ENCODE measurements at regions not wholly inside any gene's neighbourhood (a gene's known extent, or its start where the extent isn't known, plus 50 kb on each side); places are given as distances from the start of the nearest gene placed in this dataset.

DNA sequence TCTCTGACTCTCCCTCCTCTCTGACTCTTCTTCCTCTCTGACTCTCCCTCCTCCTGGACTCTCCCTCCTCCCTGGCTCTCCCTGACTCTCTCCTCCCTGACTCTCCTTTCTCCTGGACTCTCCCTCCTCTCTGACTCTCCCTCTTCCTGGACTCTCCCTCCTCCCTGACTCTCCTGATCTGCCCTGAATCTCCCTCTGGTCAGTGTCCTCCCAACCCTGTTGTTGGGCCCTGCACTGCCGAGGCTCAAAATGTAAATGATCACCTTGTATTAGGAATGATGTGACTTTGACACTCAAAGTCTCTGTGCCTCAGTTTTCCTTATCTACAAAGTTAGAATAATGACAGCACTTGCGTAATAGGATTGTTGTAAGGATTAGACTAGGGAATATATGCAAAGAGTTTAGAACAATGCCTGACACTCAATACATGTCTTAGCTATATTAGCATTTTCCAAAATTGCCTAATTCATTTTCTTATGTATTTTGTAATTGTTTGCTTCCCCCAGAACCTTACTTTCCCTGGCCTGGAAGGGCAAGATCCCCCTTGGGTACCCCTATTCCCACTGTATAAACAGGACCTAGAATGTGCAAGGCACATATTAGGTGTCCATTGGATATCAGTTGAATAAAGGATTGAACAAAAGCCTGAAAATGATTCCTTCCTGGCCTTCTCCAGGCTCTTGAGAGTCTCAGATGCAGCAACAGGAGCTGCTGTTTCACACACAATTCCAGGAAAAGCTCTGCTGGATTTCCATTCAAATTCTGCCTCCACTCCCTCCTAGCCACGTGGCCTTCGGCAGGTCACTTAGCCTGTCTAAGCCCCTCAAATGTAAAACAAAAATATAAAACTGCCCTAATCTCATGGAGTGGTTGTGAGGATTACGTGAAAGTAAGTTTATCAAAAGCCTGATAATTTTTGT lies 170.1 kb downstream of the INHBB start:
- no peaks in the 10 kb centered on the region for H3K9me3 Mint-ChIP-seq
- no peak overlapping the region for H3K4me3 Mint-ChIP-seq
- no peaks in the 10 kb centered on the region for H3K36me3 Mint-ChIP-seq (ENCODE audit: low read depth)
- no peaks in the 10 kb centered on the region for H3K4me1 Mint-ChIP-seq
- intact Hi-C loops (cut with micrococcal nuclease) = no loop called here
- peaks cover 7% of the 10 kb centered on the region for H3K27me3 Mint-ChIP-seq
- no peak overlapping the region for H3K27ac Mint-ChIP-seq
- no peak for DNase-seq

DNA sequence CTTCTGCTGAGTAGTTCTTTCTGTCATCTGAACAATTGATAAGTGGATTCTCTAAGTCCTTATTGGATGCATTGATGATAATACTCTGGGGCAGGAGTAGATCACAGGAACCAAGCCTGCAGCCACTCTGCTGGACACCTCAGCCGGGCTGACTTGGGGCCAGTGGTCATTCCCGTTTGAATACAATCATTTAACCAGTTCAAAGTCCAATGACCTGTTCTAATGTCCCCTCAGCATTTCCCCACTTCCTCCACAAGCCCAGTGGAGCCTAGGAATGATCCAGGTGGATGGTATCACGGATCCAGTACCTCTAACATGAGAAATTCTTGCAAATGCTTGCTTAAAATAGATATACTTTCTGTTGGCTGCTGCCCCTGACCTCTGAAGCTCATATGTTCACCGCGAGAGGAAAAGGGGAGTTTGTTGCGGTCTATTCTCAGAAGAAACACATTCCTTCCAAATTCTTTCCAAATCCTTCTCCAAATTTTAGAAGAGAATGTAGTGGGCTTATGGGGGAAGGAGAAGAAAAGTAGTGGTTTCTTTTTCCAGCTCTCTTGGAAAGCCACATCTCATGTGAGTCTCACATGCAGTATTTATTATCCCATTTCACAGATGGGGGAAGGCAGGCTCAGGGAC lies 170.9 kb downstream of the INHBB start:
- intact Hi-C loops (cut with micrococcal nuclease) = no loop called here
- H3K4me3 Mint-ChIP-seq = no peak overlapping the region
- no peak for DNase-seq
- H3K36me3 Mint-ChIP-seq (ENCODE audit: low read depth) = no peaks in the 10 kb centered on the region
- peaks cover 11% of the 10 kb centered on the region for H3K27me3 Mint-ChIP-seq
- no peaks in the 10 kb centered on the region for H3K9me3 Mint-ChIP-seq
- H3K4me1 Mint-ChIP-seq = no peaks in the 10 kb centered on the region
- no peak overlapping the region for H3K27ac Mint-ChIP-seq

DNA sequence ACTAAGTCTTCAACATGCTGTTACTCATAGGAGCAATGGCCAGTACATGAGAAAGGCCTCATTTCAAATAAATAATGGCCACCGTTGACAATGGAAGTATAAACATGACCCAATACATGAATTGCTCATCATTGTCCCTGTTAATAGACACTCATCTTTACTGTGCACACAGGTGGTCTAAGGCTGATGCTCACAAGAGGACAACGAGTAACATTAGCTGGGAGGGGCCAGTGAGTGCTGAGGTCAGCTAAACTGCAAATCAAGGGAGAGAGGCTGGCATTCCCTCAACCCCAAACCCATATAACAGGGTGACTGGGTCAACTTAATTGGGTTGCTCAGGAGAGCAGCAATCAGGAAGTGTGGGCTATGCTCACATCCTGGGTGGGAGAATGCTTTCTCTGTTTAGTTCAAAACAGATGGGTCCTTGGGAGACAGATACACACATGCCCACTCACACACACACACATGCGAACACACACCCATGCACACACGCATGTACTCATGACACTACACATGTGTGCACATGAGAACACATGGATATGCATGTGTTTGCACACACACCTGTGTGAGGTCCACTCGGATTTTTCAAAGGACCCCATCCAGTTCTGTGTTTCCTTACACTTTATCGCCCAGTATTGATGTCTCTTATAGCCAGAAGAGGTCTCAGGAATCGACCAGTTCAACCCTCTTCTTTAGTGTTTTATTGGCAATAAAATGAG lies 172.0 kb downstream of the INHBB start:
- H3K4me1 Mint-ChIP-seq = no peaks in the 10 kb centered on the region
- no peak overlapping the region for H3K27ac Mint-ChIP-seq
- H3K4me3 Mint-ChIP-seq = no peak overlapping the region
- DNase-seq = no peak
- peaks cover 15% of the 10 kb centered on the region for H3K27me3 Mint-ChIP-seq
- no peaks in the 10 kb centered on the region for H3K9me3 Mint-ChIP-seq
- no peaks in the 10 kb centered on the region for H3K36me3 Mint-ChIP-seq (ENCODE audit: low read depth)
- intact Hi-C loops (cut with micrococcal nuclease) = no loop called here

DNA sequence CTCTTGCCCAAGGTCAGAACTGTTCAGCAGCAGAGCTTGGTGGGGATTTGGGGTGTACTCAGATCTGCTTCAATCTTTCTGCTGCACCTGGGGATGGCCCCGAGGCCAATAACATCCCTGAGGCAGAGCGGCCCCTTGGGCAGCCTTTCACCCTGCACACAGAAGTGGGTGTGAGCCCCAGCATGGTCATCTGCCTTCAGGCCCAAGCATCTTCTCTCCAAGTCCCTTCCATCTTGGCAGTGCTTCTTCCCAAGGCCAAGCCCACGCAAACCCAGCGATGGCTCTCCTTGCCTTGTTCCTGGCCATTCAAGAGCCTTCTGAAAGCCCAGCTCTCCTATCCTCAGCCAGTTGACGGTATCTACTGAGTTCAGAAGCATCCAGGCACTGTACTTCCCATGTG lies 172.9 kb downstream of the INHBB start:
- H3K4me3 Mint-ChIP-seq = no peak overlapping the region
- peaks cover 21% of the 10 kb centered on the region for H3K27me3 Mint-ChIP-seq
- H3K4me1 Mint-ChIP-seq = no peaks in the 10 kb centered on the region
- H3K9me3 Mint-ChIP-seq = no peaks in the 10 kb centered on the region
- no peak for DNase-seq
- no peaks in the 10 kb centered on the region for H3K36me3 Mint-ChIP-seq (ENCODE audit: low read depth)
- intact Hi-C loops (cut with micrococcal nuclease) = no loop called here
- H3K27ac Mint-ChIP-seq = no peak overlapping the region

DNA sequence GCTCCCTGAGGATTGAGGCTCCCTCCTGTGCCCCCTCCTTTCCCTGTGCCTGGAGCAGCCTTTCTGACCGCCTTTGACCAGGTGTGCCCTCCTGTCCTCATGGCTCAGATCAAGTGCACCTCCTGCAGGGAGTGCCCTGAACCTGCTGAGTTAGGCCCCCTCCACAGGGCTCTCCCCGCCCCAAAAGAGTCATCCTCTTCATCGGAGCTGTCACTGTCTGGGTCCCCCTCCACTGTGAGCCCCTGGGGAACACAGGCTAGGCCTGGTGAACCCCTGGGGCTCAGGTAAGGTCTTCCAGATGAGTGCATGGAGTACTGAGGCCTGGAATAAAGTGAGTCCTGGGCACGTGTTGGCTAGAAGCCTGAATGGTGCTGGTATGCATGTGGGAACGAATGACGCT lies 173.5 kb downstream of the INHBB start:
- intact Hi-C loops (cut with micrococcal nuclease) = no loop called here
- H3K27ac Mint-ChIP-seq = no peak overlapping the region

DNA sequence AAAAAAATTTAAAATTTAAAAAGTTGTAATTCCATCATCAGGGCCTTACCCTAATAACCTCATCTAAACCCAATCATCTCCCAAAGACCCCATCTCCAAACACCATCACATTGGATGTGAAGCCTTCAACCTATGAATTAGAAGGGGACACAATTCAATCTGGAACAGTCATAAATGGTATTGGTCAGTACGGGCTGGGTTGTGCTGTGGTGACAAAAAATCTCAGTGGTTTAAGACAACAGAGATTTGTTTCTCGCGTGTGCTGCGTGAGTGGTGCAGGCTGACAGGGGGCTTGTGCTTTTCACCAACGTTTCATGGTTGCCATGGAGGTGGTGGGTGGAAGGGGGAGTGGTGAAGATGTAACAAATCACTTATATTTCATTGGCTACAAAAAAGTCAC lies 174.5 kb downstream of the INHBB start:
- Mint-ChIP-seq H3K27ac (no peak overlapping the region), H3K27me3 (peaks cover 22% of the 10 kb centered on the region), H3K4me3 (no peak overlapping the region), H3K4me1 (no peaks in the 10 kb centered on the region), H3K9me3 (no peaks in the 10 kb centered on the region), H3K36me3 (ENCODE audit: low read depth) (no peaks in the 10 kb centered on the region)
- intact Hi-C loops (cut with micrococcal nuclease) = no loop called here
- DNase-seq = no peak

More for the DNA sequence above, 173.5 kb downstream of the INHBB start:
- Mint-ChIP-seq H3K4me3 (no peak overlapping the region), H3K9me3 (no peaks in the 10 kb centered on the region), H3K27me3 (peaks cover 22% of the 10 kb centered on the region), H3K36me3 (ENCODE audit: low read depth) (no peaks in the 10 kb centered on the region), H3K4me1 (no peaks in the 10 kb centered on the region)
- no peak for DNase-seq

DNA sequence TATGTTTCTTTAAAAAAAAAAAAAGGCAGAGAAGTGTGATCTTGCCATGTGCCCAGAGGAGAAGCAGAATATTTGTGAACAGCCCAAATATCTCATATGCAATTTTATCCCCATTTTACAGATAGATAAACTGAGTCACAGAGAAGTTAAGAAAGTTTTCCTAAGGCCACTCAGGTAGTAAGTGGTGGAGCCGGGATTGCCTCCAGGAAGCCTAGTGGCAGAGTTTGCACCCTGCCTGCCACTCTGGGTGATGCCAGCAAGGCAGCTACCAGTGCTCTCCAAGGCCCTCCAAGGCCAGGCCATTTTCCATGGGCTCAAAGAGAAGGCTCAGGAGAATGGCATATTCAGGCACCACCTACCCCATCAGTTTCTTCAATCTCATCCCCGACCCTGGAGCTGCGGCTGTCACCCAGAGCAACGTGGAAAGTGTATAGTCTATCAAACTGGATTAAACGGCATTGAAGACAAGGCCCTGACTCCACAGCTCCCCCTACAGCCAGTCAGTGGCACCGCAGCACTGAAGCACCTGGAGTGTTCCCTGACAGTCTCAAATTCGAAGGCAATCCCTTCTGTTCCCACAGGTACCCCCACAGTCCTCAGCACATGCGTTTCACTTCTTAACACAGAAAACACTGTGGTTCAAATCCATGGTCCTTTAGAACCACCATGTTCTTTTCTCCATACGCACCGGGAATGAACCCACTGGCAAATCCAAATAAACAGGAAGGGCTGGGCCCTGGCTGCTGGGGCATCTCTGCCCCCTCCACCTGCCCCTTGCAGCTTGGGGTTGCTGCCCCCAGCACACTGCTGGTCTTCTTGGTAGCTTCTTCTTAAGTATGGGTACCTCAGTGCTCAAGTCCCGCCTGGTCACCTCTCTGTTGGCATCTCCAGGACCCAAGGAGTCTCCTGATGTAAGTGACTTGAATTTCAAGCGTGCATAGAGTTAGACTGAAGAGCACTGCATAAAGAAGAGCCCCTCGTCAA lies 175.3 kb downstream of the INHBB start:
- intact Hi-C loops (cut with micrococcal nuclease) = loop anchor here (1.0 kb wide), 1 partner anchor 178 kb away; no protein-coding TSS in a partner anchor
- Mint-ChIP-seq H3K4me3 (no peak overlapping the region), H3K9me3 (no peaks in the 10 kb centered on the region), H3K27ac (no peak overlapping the region), H3K27me3 (peaks cover 20% of the 10 kb centered on the region), H3K36me3 (ENCODE audit: low read depth) (no peaks in the 10 kb centered on the region), H3K4me1 (no peaks in the 10 kb centered on the region)
- DNase-seq = peak; percentile 81

DNA sequence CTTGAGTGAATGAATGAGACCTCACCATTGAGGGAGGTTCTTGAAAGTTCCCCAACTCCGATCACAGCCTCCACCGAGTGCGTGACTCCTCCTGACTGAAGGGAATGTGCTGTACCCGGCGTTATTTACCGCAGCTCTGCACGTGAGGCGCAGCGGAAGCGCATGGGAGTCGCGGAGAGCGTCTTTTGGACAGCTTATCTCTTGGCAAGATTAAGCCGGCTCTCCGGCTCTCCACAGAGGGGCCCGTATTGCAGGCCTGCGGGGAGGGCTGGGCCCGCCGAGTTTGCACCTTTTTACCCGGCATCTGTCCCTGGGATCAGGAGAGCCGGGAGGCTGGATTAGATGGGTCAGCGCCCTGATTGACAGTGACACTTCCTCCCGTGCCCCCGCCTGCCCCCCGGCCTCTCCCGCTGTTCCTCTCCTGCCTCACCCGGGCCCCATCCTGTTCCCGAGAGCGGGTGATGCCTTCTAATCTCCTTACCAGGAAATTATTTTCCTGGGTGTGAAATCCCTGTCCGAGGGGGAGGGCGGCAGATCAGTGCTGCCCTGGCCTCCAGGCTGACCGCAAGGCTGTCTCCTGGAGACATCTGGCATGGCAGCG lies 176.3 kb downstream of the INHBB start:
- intact Hi-C loops (cut with micrococcal nuclease) = no loop called here
- no peak overlapping the region for H3K27ac Mint-ChIP-seq
- no peaks in the 10 kb centered on the region for H3K36me3 Mint-ChIP-seq (ENCODE audit: low read depth)
- no peak for DNase-seq
- H3K9me3 Mint-ChIP-seq = no peaks in the 10 kb centered on the region
- H3K4me1 Mint-ChIP-seq = no peaks in the 10 kb centered on the region
- H3K27me3 Mint-ChIP-seq = peaks cover 16% of the 10 kb centered on the region
- no peak overlapping the region for H3K4me3 Mint-ChIP-seq

DNA sequence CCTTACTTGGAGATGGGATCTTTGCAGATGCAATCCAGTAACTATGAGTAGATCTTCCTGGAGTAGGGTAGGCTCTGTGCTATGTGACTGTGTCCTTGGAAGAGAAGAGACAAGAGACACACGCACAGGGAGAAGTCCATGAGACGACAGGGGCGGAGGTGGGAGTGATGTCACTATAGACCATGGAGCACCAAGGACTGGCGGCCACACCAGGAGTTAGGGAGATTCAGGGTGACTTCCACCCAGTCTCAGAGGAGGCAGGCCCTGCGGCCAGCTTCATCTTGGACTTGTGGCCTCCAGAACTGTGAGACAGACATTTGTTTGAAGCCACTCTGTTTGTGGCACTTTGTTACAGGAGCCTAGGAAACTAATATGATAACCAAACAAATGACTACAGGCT lies 177.8 kb downstream of the INHBB start:
- Mint-ChIP-seq H3K4me1 (no peaks in the 10 kb centered on the region), H3K27me3 (peaks cover 15% of the 10 kb centered on the region), H3K27ac (no peak overlapping the region), H3K4me3 (no peak overlapping the region), H3K9me3 (no peaks in the 10 kb centered on the region), H3K36me3 (ENCODE audit: low read depth) (no peaks in the 10 kb centered on the region)
- intact Hi-C loops (cut with micrococcal nuclease) = no loop called here
- no peak for DNase-seq

DNA sequence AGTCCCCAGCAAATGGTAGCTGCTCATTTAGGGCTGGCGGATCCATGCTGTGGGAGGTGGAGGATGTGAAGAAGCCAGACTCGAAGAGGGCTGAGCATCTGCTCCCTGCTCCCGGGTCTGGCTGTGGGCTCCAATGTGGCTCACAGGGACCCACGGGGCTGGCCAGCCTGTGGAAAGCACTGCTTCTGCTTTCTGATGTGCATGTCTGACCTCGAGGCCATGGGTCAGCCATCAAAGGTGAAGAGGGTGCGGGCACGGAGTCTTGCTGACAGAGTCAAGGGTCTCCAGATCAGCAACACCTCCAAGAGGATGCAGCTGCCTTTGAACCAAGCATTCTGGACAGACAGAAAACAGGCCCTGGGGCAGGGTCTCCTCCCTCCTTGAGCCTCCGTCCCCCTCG lies 178.2 kb downstream of the INHBB start:
- Mint-ChIP-seq H3K4me3 (no peak overlapping the region), H3K9me3 (no peaks in the 10 kb centered on the region), H3K36me3 (ENCODE audit: low read depth) (no peaks in the 10 kb centered on the region), H3K27me3 (peaks cover 15% of the 10 kb centered on the region), H3K4me1 (no peaks in the 10 kb centered on the region), H3K27ac (no peak overlapping the region)
- intact Hi-C loops (cut with micrococcal nuclease) = no loop called here
- no peak for DNase-seq

DNA sequence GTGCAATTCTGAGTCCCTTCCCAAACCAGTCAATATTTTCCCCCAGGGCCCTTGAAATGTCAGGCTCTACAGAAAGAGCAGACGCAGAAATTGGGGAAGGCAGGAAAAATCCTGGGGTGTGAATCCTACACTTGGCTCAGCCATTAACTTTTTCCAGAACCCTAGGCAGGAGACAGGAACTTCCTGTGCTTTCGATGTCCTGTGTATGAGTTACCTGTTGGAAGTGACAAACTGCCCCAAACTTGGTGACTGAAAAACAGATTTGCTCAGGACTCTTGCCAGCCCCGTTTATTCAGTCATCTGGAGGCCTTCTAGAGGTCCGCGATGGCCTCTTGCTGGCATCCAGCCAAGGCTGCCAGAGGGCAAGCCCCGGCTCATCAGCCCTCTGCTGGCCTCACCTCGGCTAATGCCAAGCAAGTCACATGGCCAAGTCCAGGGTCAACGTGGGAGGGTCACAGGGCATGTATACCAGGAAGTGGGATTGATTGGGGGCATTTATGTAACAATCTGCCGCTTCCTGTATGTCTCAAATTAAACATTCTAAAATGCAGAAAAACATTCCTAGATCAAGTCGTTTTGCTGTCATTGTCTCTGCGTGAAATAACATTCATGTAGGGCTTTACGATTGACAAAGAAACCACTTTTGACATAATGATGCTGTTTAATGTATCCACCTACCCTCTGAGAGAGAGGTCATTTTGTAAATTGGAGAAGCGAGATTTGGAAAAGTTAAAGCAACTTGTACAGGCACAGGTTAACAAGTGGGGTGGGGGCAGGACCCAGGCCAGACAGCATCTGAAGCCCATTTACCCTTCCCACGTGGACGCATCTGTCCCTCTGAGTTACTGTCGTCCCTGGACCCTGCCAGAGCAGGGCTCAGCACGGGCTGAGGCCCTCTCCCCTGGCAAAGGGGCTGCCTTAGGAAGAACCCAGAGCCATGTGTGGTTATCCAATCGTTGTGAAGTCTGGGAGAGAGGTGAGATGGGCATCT lies 179.4 kb downstream of the INHBB start:
- no peaks in the 10 kb centered on the region for H3K4me1 Mint-ChIP-seq
- H3K4me3 Mint-ChIP-seq = no peak overlapping the region
- intact Hi-C loops (cut with micrococcal nuclease) = no loop called here
- no peaks in the 10 kb centered on the region for H3K36me3 Mint-ChIP-seq (ENCODE audit: low read depth)
- peaks cover 15% of the 10 kb centered on the region for H3K27me3 Mint-ChIP-seq
- no peak for DNase-seq
- H3K9me3 Mint-ChIP-seq = no peaks in the 10 kb centered on the region
- H3K27ac Mint-ChIP-seq = no peak overlapping the region

DNA sequence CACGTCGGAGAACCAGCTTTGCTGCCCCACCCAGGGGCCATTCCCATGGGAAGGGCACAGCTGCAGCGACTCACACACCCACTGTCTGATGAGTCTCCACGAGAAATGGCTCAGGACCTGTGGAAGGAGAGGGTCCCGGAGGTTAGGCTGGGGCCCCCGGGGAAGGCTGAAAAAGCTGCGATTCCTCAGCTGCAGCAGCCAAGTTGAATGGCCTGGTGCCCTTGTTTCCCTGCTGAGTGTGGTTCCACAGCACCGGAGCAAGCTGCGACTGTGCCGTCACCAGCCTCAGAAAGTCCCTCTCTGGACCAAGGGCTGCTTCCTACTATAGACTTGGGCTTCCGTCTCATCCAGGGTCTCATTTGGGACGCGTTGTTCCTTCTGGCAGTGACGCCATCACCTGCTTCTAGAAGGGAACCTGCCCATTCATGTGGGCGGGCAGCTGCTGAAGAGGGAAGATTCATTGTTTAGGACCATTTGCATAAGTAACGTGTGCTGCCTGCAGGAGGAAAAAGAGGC lies 180.2 kb downstream of the INHBB start:
- Mint-ChIP-seq H3K27ac (no peak overlapping the region), H3K27me3 (peaks cover 14% of the 10 kb centered on the region)

More for the DNA sequence above, 180.2 kb downstream of the INHBB start:
- intact Hi-C loops (cut with micrococcal nuclease) = no loop called here
- Mint-ChIP-seq H3K36me3 (ENCODE audit: low read depth) (no peaks in the 10 kb centered on the region), H3K4me1 (no peaks in the 10 kb centered on the region), H3K4me3 (no peak overlapping the region), H3K9me3 (no peaks in the 10 kb centered on the region)
- DNase-seq = no peak

Data from activated CD4-positive, alpha-beta T cell treated with anti-CD3 and anti-CD28 coated beads, Interleukin-2, amount 10 ng/mL, durations not matched to agents 24 days and 14 days (primary cell).